ENCODE measurements at regions not wholly inside any gene's neighbourhood (a gene's known extent, or its start where the extent isn't known, plus 50 kb on each side); places are given as distances from the start of the nearest gene placed in this dataset.

DNA sequence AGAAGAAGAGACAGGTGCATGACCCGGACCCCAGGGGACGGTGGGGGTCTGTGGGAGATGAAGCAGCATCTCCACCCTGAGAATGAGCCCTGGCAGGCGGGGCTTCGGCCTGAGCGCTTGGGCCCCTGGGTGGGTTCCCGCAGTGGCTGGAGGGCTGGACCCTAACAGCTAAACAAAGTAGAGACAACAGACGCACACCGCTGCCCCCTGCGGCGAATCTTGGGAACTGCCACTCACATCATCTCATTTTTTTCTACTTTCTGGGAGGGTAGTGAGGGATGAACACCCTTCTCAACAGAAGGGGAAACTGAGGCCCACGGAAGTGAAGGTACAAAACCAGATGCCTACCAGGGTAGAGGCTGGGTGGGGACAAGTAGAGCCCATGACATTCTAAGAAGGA is 104.7 kb downstream of the RFLNA start:
- peak; percentile 33 for DNase-seq (ENCODE audit: low read depth)
- TF ChIP-seq CTCF (IDR thresholded peaks at IDR 0.05; ENCODE audit: insufficient read depth, low read depth, low read length, missing control alignments), result peak; percentile 70
- no peak overlapping the region for H3K4me3 ChIP-seq (ENCODE audit: low read length)

DNA sequence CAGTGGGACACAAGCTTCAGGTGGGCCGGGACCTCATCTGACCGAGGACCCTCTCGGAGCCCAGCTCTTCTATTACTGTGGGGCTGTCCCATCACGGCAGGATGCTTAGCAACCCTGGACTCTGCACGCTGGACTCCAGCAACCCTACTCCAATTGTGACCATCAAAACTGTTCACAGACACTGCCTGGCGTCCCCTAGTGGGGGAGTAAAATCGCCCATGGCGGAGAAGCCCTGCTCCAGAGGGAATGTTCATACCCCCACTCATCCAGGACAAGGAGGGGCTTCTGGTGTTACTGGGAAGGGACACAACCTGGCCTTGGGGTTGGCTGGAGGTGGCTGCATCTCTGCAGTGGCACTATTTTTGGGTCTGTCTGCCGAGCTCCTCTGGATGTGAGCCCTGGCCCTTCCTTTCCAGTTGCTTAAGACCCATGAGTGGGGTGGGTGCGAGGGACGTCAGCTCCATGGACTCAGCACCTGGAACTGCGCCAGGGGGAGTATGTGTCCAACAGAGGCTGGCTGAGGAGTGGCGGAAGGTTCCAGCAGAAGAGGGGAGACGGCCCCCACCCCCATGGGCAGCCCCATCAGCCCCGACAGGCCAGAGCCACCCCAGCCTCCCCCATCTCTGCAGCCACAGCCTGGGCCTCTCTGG is 103.8 kb downstream of the RFLNA start:
- TF ChIP-seq CTCF (IDR thresholded peaks at IDR 0.05; ENCODE audit: insufficient read depth, low read depth, low read length, missing control alignments), result no peak
- no peak for DNase-seq (ENCODE audit: low read depth)

GRCh38 chr12:124397807-124398577 is 103.1 kb downstream of the RFLNA start:
- peak; percentile 28 for DNase-seq (ENCODE audit: low read depth)
- no peak overlapping the region for H3K4me3 ChIP-seq (ENCODE audit: low read length)
- TF ChIP-seq CTCF (IDR thresholded peaks at IDR 0.05; ENCODE audit: insufficient read depth, low read depth, low read length, missing control alignments), result no peak

More for the DNA sequence above, 103.8 kb downstream of the RFLNA start:
- no peak overlapping the region for H3K4me3 ChIP-seq (ENCODE audit: low read length)

- TF ChIP-seq CTCF (IDR thresholded peaks at IDR 0.05; ENCODE audit: insufficient read depth, low read depth, low read length, missing control alignments), result no peak
- DNase-seq (ENCODE audit: low read depth), result no peak
- no peak overlapping the region for H3K4me3 ChIP-seq (ENCODE audit: low read length)
Observed at GRCh38 chr12:124397399-124397679, 102.4 kb downstream of the RFLNA start.

GRCh38 chr12:124396544-124397398 is 101.9 kb downstream of the RFLNA start:
- no peak overlapping the region for H3K4me3 ChIP-seq (ENCODE audit: low read length)
- no peak for DNase-seq (ENCODE audit: low read depth)
- TF ChIP-seq CTCF (IDR thresholded peaks at IDR 0.05; ENCODE audit: insufficient read depth, low read depth, low read length, missing control alignments), result no peak

- TF ChIP-seq CTCF (IDR thresholded peaks at IDR 0.05; ENCODE audit: insufficient read depth, low read depth, low read length, missing control alignments), result no peak
- no peak overlapping the region for H3K4me3 ChIP-seq (ENCODE audit: low read length)
- DNase-seq (ENCODE audit: low read depth), result no peak
Observed at GRCh38 chr12:124395986-124396385, 101.1 kb downstream of the RFLNA start.

Measured in epithelial cell of esophagus (primary cell).